Kidney (tissue), 13 donors: ENCODE measurements at regions not wholly inside any gene's neighbourhood (a gene's known extent, or its start where the extent isn't known, plus 50 kb on each side); places are given as distances from the start of the nearest gene placed in this dataset.

Experiments
- DNase-seq, 5 donors: peaks; one replicate each; pipeline ENCODE4 v3.0.0-alpha.2; 2013 to 2020
- FAIRE-seq: peaks from 2 replicates; lab custom pipeline; 2012; peaks lifted over from hg19 to GRCh38; lab: Jason Lieb, UNC
- H3K27ac ChIP-seq, 2 donors: one replicate each; pipeline ENCODE4 v1.7.0; 2013; ENCODE audit warnings: low read depth in 2 of 2, low read length in 2 of 2, inconsistent platforms in 1 of 2
- H3K27me3 ChIP-seq: one replicate; pipeline ENCODE4 v1.7.1; 2013; ENCODE audit warnings: low read length, inconsistent platforms; ENCODE audit not compliant: control insufficient read depth, insufficient read depth
- H3K36me3 ChIP-seq, 3 donors: one replicate each; pipeline versions ENCODE4 v1.7.0 to v1.7.1; 2013; ENCODE audit warnings: low read length in 3 of 3, control low read depth in 1 of 3, inconsistent platforms in 1 of 3; ENCODE audit not compliant: insufficient read depth in 3 of 3, control insufficient read depth in 2 of 3
- H3K4me1 ChIP-seq, 3 donors: one replicate each; pipeline versions ENCODE4 v1.7.0 to v1.7.1; 2013; ENCODE audit warnings: low read length in 3 of 3, inconsistent platforms in 1 of 3, low read depth in 1 of 3; ENCODE audit not compliant: control insufficient read depth in 2 of 3, insufficient read depth in 2 of 3
- H3K4me3 ChIP-seq, 3 donors: one replicate each; pipeline versions ENCODE4 v1.7.0 to v1.8.1; 2013; ENCODE audit warnings: low read length in 3 of 3, control low read depth in 1 of 3, inconsistent platforms in 1 of 3
- H3K9ac ChIP-seq, 3 donors: one replicate each; pipeline versions ENCODE4 v1.7.0 to v1.7.1; 2013; ENCODE audit warnings: low read length in 3 of 3, control low read depth in 1 of 3, inconsistent platforms in 1 of 3
- H3K9me3 ChIP-seq, 3 donors: one replicate each; pipeline versions ENCODE4 v1.7.0 to v1.7.1; 2013; ENCODE audit warnings: low read length in 3 of 3, control low read depth in 1 of 3, inconsistent platforms in 1 of 3; ENCODE audit not compliant: control insufficient read depth in 2 of 3, insufficient read depth in 1 of 3
- CTCF ChIP-seq: IDR thresholded peaks from 3 replicates; pipeline ENCODE4 v1.5.1; 2012; ENCODE audit warnings: mild to moderate bottlenecking, moderate library complexity, borderline replicate concordance; ENCODE audit not compliant: insufficient read depth; ENCODE audit errors: extremely low read depth
- intact Hi-C: fragments of 100-400 bp; cut with DNase I; formaldehyde crosslinking; loops from one replicate; pipeline ENCODE4 v1.11.1; 2022
- donor health status: control.
- donor health status: control.
- donor health status: control.
- donor health status: control.
- donor health status: control.
- donor health status: DM: yes; HTN: yes; CAD: no.
- donor health status: Normal renal cell carcinoma (clear cell type).

GRCh38 chr10:78617115-78617514, 451.7 kb upstream of the ZMIZ1 start:
- no peak for TF ChIP-seq CTCF
- FAIRE-seq: no peak
- intact Hi-C loops: no loop called here

DNA sequence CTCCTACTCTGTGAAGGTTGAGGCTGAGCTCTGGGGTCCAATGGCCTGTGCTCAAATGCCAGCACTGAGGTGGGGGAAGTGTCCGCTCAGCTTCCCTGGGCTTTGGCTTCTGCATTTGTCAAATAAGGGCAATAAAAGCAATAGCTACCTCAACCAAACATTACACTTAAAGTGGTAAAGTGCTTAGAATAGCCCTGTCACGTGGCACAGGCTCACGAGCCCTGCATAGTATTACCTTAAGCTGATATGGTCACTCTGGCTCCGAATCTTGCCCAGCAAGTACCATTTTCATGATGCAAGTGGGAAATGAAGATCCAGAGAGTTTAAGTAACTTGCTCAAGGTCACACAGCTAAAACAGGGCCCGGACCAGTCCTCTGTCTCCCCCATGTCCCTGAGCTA, 451.1 kb upstream of the ZMIZ1 start:
- intact Hi-C loops: no loop called here
- no peak overlapping the region for H3K9ac ChIP-seq
- no peak for DNase-seq
- H3K4me3 ChIP-seq: no peak overlapping the region
- no peaks in the 10 kb centered on the region for H3K27me3 ChIP-seq
- H3K36me3 ChIP-seq: no peaks in the 10 kb centered on the region
- no peaks in the 10 kb centered on the region for H3K9me3 ChIP-seq
- H3K4me1 ChIP-seq: peaks cover 0 to 2% (median 0%) of the 10 kb centered on the region in 3 donors
- H3K27ac ChIP-seq: no peak overlapping the region
- no peak for FAIRE-seq
- no peak for TF ChIP-seq CTCF

More at GRCh38 chr10:78617115-78617514, 451.7 kb upstream of the ZMIZ1 start:
- DNase-seq: no peak
- no peak overlapping the region for H3K9ac ChIP-seq
- peaks cover 0 to 2% (median 0%) of the 10 kb centered on the region in 3 donors for H3K4me1 ChIP-seq
- H3K4me3 ChIP-seq: no peak overlapping the region
- H3K27me3 ChIP-seq: no peaks in the 10 kb centered on the region
- H3K27ac ChIP-seq: no peak overlapping the region
- no peaks in the 10 kb centered on the region for H3K9me3 ChIP-seq
- no peaks in the 10 kb centered on the region for H3K36me3 ChIP-seq

- Histone ChIP-seq H3K36me3 (no peaks in the 10 kb centered on the region), H3K27me3 (no peaks in the 10 kb centered on the region), H3K27ac (no peak overlapping the region), H3K9me3 (no peaks in the 10 kb centered on the region), H3K4me1 (peaks cover 0 to 2% (median 0%) of the 10 kb centered on the region in 3 donors), H3K9ac (no peak overlapping the region), H3K4me3 (no peak overlapping the region)
- FAIRE-seq: no peak
- TF ChIP-seq CTCF: no peak
- intact Hi-C loops: no loop called here
- no peak for DNase-seq
These were observed 450.7 kb upstream of the ZMIZ1 start for GRCh38 chr10:78618050-78618449.
